GM12891 (cell line): ENCODE measurements at regions not wholly inside any gene's neighbourhood (a gene's known extent, or its start where the extent isn't known, plus 50 kb on each side); places are given as distances from the start of the nearest gene placed in this dataset.

Source experiments
- POLR2A ChIP-seq: IDR thresholded peaks from 2 replicates; pipeline ENCODE4 v1.6.1; 2011; ENCODE audit warnings: low read depth, low read length, control low read depth
- TAF1 ChIP-seq: IDR thresholded peaks from 2 replicates; pipeline ENCODE4 v1.6.1; 2011; ENCODE audit warnings: low read depth, low read length, control low read depth

- TF ChIP-seq POLR2A (no peak), TAF1 (no peak)
These were observed 148.8 kb upstream of the SOX4 start for GRCh38 chr6:21444711-21445260.
